ENCODE measurements at regions not wholly inside any gene's neighbourhood (a gene's known extent, or its start where the extent isn't known, plus 50 kb on each side); places are given as distances from the start of the nearest gene placed in this dataset.

- no peak for TF ChIP-seq CTCF (IDR thresholded peaks at IDR 0.05)
- no peak for TF ChIP-seq EP300 (IDR thresholded peaks at IDR 0.05)
- no peak for TF ChIP-seq POLR2A (IDR thresholded peaks at IDR 0.05)
These were observed 362.4 kb upstream of the PKN2 start for GRCh38 chr1:88321706-88322105.
